HepG2 (cell line): ENCODE measurements at regions not wholly inside any gene's neighbourhood (a gene's known extent, or its start where the extent isn't known, plus 50 kb on each side); places are given as distances from the start of the nearest gene placed in this dataset.

Experiments used
- ARNT ChIP-seq: fragments of 450-650 bp; IDR thresholded peaks from 2 replicates; pipeline ENCODE4 v1.6.1; 2017
- CTCF ChIP-seq: sonication (generic); formaldehyde crosslinking; IDR thresholded peaks from 2 replicates; pipeline ENCODE4 v1.5.0; 2020; ENCODE audit warnings: mild to moderate bottlenecking, missing genetic modification reagents, moderate library complexity
- NCOA1 ChIP-seq: sonication (generic); formaldehyde crosslinking; IDR thresholded peaks from 2 replicates; pipeline ENCODE4 v1.9.0; 2021; ENCODE audit warnings: missing genetic modification reagents
- PCBP2 ChIP-seq: fragments of 200-400 bp; formaldehyde crosslinking; optimal IDR thresholded peaks from 2 replicates; pipeline ENCODE3; 2018; ENCODE audit warnings: low read length, low read depth; ENCODE audit not compliant: poor library complexity, severe bottlenecking
- ZHX1 ChIP-seq: sonication (generic); formaldehyde crosslinking; IDR thresholded peaks from 2 replicates; pipeline ENCODE4 v1.8.1; 2022; ENCODE audit warnings: low read depth, mild to moderate bottlenecking, missing genetic modification reagents

DNA sequence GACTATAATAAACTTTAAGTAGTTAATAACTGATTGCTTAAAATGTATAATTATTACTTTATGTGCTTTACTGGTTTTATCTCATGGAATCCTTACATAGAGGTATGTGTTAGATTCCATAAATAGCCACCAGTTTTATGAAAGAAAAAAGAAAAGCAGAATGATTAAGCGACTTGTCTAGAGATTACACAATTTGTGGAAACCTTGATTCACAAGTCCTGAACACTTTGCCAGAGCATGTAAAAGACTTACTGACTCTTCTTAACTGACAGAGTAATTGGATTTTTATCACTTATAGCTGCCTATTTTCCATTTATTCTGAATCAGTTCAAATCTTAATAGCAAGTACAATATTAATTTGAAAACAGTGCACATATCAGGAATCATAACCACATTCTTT lies 448.7 kb upstream of the NETO1 start:
- no peak for TF ChIP-seq ZHX1 (CRISPR knock-in tag)
- TF ChIP-seq ARNT: no peak
- TF ChIP-seq CTCF (CRISPR knock-in tag): no peak
- TF ChIP-seq PCBP2: no peak
- no peak for TF ChIP-seq NCOA1 (CRISPR knock-in tag)
